ENCODE measurements at regions not wholly inside any gene's neighbourhood (a gene's known extent, or its start where the extent isn't known, plus 50 kb on each side); places are given as distances from the start of the nearest gene placed in this dataset.

- TF ChIP-seq POLR2A (IDR thresholded peaks at IDR 0.05): no peak
- no peak for TF ChIP-seq POLR2AphosphoS5 (IDR thresholded peaks at IDR 0.05)
- TF ChIP-seq, protein P1, sequence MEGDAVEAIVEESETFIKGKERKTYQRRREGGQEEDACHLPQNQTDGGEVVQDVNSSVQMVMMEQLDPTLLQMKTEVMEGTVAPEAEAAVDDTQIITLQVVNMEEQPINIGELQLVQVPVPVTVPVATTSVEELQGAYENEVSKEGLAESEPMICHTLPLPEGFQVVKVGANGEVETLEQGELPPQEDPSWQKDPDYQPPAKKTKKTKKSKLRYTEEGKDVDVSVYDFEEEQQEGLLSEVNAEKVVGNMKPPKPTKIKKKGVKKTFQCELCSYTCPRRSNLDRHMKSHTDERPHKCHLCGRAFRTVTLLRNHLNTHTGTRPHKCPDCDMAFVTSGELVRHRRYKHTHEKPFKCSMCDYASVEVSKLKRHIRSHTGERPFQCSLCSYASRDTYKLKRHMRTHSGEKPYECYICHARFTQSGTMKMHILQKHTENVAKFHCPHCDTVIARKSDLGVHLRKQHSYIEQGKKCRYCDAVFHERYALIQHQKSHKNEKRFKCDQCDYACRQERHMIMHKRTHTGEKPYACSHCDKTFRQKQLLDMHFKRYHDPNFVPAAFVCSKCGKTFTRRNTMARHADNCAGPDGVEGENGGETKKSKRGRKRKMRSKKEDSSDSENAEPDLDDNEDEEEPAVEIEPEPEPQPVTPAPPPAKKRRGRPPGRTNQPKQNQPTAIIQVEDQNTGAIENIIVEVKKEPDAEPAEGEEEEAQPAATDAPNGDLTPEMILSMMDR (IDR thresholded peaks at IDR 0.05): no peak
Measured at GRCh38 chr7:92976931-92977330, 140.6 kb upstream of the CDK6 start.
